HG03571 (cell line): ENCODE measurements at regions not wholly inside any gene's neighbourhood (a gene's known extent, or its start where the extent isn't known, plus 50 kb on each side); places are given as distances from the start of the nearest gene placed in this dataset.

Experiments
- ATAC-seq: cut with Tn5 transposase; IDR thresholded peaks from one replicate; pipeline ENCODE4 v1.9.1; 2021; ENCODE audit not compliant: unreplicated experiment

- ATAC-seq, result no peak
These were observed 132.7 kb upstream of the SESN3 start for GRCh38 chr11:95363708-95364107.

GRCh38 chr11:95363164-95363563 lies 132.2 kb upstream of the SESN3 start:
- ATAC-seq, result no peak

DNA sequence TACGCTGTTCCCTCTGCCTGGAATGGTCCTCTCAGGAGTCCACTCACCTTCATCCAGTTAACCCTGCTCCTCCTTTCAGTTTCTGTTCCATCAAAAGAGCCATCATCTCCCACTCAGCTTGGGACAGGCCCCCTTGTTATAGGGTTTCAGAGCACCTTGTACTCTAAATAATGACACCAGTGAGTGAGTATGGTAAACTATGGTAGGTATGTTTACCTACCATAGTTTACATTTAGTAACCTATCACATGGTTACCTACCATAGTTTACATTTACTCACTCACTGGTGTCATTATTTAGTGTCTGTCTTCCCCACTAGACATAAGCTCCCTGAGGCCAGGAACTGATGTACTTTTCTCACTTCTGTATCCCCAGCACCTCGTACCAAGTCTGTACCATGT lies 130.2 kb upstream of the SESN3 start:
- ATAC-seq, result no peak

GRCh38 chr11:95360377-95361075 lies 129.5 kb upstream of the SESN3 start:
- ATAC-seq, result no peak

GRCh38 chr11:95359756-95360155 lies 128.8 kb upstream of the SESN3 start:
- no peak for ATAC-seq

GRCh38 chr11:95359341-95359663 lies 128.3 kb upstream of the SESN3 start:
- ATAC-seq, result no peak

- ATAC-seq, result no peak
These were observed 127.7 kb upstream of the SESN3 start for GRCh38 chr11:95358511-95359340.

DNA sequence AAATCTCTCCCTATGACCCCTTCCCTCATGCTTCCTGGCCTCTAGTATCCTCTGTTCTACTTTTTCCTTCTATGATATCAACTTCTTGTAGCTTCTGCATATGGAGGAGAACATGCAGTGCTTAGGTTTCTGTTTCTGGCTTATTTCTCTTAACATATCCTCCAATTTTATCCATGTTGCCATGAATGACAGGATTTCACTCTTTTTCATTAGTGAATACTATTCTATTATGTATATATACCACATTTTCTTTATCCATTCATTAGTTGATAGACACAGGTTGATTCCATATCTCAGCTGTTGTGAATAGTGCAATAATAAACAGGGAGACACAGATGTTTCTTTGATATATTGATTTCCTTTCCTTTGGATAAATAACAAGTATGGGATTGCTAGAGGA lies 123.3 kb upstream of the SESN3 start:
- no peak for ATAC-seq

DNA sequence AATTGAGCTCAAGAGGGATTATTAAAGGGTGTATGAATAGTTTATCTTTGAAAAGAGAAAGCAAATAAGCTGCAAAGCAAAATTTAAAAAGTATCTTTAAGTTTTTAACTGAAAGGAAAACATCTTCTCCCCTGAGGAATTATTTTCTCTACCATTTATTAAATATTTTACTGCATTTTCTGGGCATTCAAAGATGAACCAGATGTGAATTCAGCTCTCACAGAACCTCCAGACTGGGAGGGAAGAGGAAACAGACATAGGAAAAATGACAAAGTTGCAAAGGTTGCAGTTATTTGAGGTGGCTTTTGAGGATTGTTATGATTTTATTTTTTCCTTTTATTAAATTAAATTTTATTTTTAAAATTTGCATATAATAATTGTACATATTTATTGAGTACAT lies 122.7 kb upstream of the SESN3 start:
- no peak for ATAC-seq

DNA sequence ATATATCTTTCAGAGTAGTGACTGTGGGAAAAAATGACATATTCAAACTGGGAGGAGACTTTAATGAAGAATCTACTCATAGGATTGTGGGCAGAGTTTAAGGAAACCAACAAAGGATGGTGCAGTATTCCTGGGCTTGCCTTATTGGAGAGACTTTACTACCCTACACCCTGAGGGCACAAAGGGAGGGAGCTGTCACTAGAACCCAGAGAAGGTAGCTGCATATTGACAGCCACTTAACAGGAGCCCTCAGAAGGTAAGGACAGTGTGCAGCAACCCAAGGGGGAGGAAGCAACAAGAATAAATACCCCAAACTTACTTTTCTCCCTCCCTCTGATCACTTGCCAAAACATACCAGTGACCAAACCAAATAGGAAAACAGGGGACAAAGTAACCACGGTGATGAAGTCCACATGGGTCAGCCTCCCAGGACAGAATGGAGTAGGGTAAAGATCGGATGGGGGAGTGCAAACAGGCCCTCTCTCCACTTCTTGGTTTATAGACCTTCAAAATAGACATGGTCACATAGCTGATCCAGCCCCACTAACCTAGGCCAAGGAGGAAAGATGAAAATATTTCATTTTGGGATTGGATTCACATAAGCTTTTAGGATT lies 121.8 kb upstream of the SESN3 start:
- no peak for ATAC-seq

DNA sequence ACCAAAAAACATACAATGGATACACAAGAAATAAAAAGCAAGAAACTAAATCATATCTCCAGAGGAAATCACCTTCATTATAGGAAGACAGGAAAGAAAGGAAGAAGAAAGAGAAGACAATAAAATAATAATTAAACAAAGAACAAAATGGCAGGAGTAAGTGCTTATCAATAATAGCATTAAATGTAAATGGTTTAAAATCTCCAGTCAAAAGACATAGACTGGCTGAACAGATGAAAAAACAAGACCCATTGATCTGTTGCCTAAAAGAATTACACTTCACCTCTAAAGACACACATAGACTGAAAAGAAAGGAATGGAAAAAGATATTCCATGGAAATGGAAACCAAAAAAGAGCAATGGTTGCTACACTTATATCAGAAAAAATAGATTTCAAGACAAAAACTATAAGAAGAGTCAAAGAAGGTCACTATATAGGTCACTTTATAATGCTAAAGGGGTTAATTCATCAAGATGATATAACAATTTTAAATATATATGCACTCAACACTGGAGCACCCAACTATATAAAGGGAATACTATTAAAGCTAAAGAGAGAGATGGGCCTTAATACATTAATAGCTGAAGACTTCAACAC lies 118.4 kb upstream of the SESN3 start:
- no peak for ATAC-seq

- ATAC-seq, result no peak
These were observed 115.3 kb upstream of the SESN3 start for GRCh38 chr11:95346265-95346664.

- no peak for ATAC-seq
These were observed 114.6 kb upstream of the SESN3 start for GRCh38 chr11:95345651-95346050.

GRCh38 chr11:95344932-95345642 lies 114.1 kb upstream of the SESN3 start:
- ATAC-seq, result no peak

GRCh38 chr11:95341221-95341620 lies 110.2 kb upstream of the SESN3 start:
- ATAC-seq, result no peak

GRCh38 chr11:95339086-95339901 lies 108.3 kb upstream of the SESN3 start:
- ATAC-seq, result no peak

GRCh38 chr11:95338430-95338991 lies 107.5 kb upstream of the SESN3 start:
- ATAC-seq, result no peak

DNA sequence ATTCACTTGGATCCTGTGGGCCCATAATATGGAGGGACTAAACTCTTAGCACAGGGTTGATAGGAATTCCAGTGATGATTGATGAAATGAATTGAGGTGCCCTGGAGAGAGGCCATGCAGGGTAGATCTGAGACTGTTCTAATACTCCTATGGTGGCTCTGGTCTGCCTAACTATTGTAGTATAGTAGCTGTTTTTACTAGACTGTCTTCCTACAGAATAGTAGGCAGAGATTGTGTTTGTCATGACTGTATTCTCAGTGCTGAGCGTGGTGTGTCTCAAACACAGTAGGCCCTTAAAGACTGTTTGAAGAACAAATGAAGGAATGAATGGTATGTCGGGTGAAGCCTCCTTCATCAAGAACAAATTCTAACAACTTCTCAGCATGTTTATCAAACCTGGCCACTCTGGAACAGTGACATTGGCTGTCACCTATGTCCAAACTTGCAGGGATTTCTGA lies 107.0 kb upstream of the SESN3 start:
- ATAC-seq, result no peak

GRCh38 chr11:95337175-95337957 lies 106.4 kb upstream of the SESN3 start:
- peak; percentile 84 for ATAC-seq
